ENCODE measurements at regions not wholly inside any gene's neighbourhood (a gene's known extent, or its start where the extent isn't known, plus 50 kb on each side); places are given as distances from the start of the nearest gene placed in this dataset.

DNA sequence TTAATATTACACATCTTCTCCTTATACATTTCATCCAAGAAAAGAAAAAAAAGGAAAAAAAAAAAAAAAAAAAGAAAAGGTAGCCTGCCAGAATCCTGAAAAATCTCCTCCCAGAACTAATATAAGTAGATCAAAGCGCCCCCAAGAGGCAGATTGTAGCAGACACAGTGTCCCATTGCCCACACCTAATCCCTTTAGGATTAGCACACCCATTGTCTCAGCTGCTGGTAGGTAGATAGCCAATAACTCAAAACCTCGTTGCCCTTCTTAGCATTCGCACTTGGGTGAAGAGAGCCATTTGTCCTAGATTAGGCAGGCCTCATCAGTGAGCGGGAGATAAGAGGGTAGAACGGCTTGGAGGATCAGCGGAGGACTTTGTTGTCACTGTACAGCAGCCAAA is 100.2 kb upstream of the SORCS1 start:
- no peak for DNase-seq (ENCODE audit: low read depth in 2 of 2)
- H4K20me1 ChIP-seq (ENCODE audit: control insufficient read depth, extremely low read depth, insufficient read depth, low read length), result no peaks in the 10 kb centered on the region
- TF ChIP-seq EZH2 (IDR thresholded peaks at IDR 0.05; ENCODE audit: low read length, missing control alignments), result no peak
- no peak for TF ChIP-seq CTCF (conservative IDR thresholded peaks at IDR 0.05 in 1 of 2, IDR thresholded peaks at IDR 0.05 in 1 of 2; ENCODE audit: low read depth in 1 of 2, low read length in 2 of 2)
- H3K9ac ChIP-seq (ENCODE audit: insufficient read depth, low read length), result no peak overlapping the region
- H3K4me2 ChIP-seq (ENCODE audit: extremely low read depth, insufficient read depth, low read length), result no peak overlapping the region
- H3K36me3 ChIP-seq (ENCODE audit: control insufficient read depth, insufficient read depth, low read length), result no peaks in the 10 kb centered on the region
- no peaks in the 10 kb centered on the region for H3K4me1 ChIP-seq (ENCODE audit: control insufficient read depth, extremely low read depth, insufficient read depth, low read length)
- no peaks in the 10 kb centered on the region for H3K27me3 ChIP-seq (ENCODE audit: control insufficient read depth, insufficient read depth, low read length)
- H2AFZ ChIP-seq (ENCODE audit: low read length), result no peak overlapping the region
- no peak overlapping the region for H3K27ac ChIP-seq (ENCODE audit: insufficient read depth, low read length)
- no peak overlapping the region for H3K4me3 ChIP-seq (replicated peaks in 1 of 4; ENCODE audit: control extremely low read depth in 1 of 4, insufficient read depth in 1 of 4, low read depth in 3 of 4, low read length in 4 of 4)
- no peaks in the 10 kb centered on the region for H3K9me3 ChIP-seq (ENCODE audit: control insufficient read depth, insufficient read depth, low read depth, low read length)
- H3K79me2 ChIP-seq (ENCODE audit: control insufficient read depth, insufficient read depth, low read length), result no peaks in the 10 kb centered on the region

GRCh38 chr10:107244122-107244521 is 79.6 kb upstream of the SORCS1 start:
- Histone ChIP-seq H2AFZ (ENCODE audit: low read length) (no peak overlapping the region), H3K4me3 (replicated peaks in 1 of 4; ENCODE audit: control extremely low read depth in 1 of 4, insufficient read depth in 1 of 4, low read depth in 3 of 4, low read length in 4 of 4) (no peak overlapping the region), H3K9ac (ENCODE audit: insufficient read depth, low read length) (no peak overlapping the region), H3K9me3 (ENCODE audit: control insufficient read depth, insufficient read depth, low read depth, low read length) (no peaks in the 10 kb centered on the region), H3K27ac (ENCODE audit: insufficient read depth, low read length) (no peak overlapping the region), H3K4me1 (ENCODE audit: control insufficient read depth, extremely low read depth, insufficient read depth, low read length) (no peaks in the 10 kb centered on the region), H3K79me2 (ENCODE audit: control insufficient read depth, insufficient read depth, low read length) (no peaks in the 10 kb centered on the region), H4K20me1 (ENCODE audit: control insufficient read depth, extremely low read depth, insufficient read depth, low read length) (no peaks in the 10 kb centered on the region), H3K4me2 (ENCODE audit: extremely low read depth, insufficient read depth, low read length) (no peak overlapping the region), H3K36me3 (ENCODE audit: control insufficient read depth, insufficient read depth, low read length) (no peaks in the 10 kb centered on the region), H3K27me3 (ENCODE audit: control insufficient read depth, insufficient read depth, low read length) (no peaks in the 10 kb centered on the region)
- TF ChIP-seq EZH2 (IDR thresholded peaks at IDR 0.05; ENCODE audit: low read length, missing control alignments) (no peak), CTCF (conservative IDR thresholded peaks at IDR 0.05 in 1 of 2, IDR thresholded peaks at IDR 0.05 in 1 of 2; ENCODE audit: low read depth in 1 of 2, low read length in 2 of 2) (no peak)
- DNase-seq (ENCODE audit: low read depth in 2 of 2), result no peak

- no peak for DNase-seq (ENCODE audit: low read depth in 2 of 2)
- Histone ChIP-seq H4K20me1 (ENCODE audit: control insufficient read depth, extremely low read depth, insufficient read depth, low read length) (no peaks in the 10 kb centered on the region), H3K4me1 (ENCODE audit: control insufficient read depth, extremely low read depth, insufficient read depth, low read length) (no peaks in the 10 kb centered on the region), H3K4me3 (replicated peaks in 1 of 4; ENCODE audit: control extremely low read depth in 1 of 4, insufficient read depth in 1 of 4, low read depth in 3 of 4, low read length in 4 of 4) (no peak overlapping the region), H3K79me2 (ENCODE audit: control insufficient read depth, insufficient read depth, low read length) (no peaks in the 10 kb centered on the region), H3K27me3 (ENCODE audit: control insufficient read depth, insufficient read depth, low read length) (no peaks in the 10 kb centered on the region), H3K36me3 (ENCODE audit: control insufficient read depth, insufficient read depth, low read length) (no peaks in the 10 kb centered on the region), H3K27ac (ENCODE audit: insufficient read depth, low read length) (no peak overlapping the region), H3K9ac (ENCODE audit: insufficient read depth, low read length) (no peak overlapping the region), H2AFZ (ENCODE audit: low read length) (no peak overlapping the region), H3K9me3 (ENCODE audit: control insufficient read depth, insufficient read depth, low read depth, low read length) (no peaks in the 10 kb centered on the region), H3K4me2 (ENCODE audit: extremely low read depth, insufficient read depth, low read length) (no peak overlapping the region)
- TF ChIP-seq CTCF (conservative IDR thresholded peaks at IDR 0.05 in 1 of 2, IDR thresholded peaks at IDR 0.05 in 1 of 2; ENCODE audit: low read depth in 1 of 2, low read length in 2 of 2), result no peak
- no peak for TF ChIP-seq EZH2 (IDR thresholded peaks at IDR 0.05; ENCODE audit: low read length, missing control alignments)
Measured at GRCh38 chr10:107238275-107238674, 73.8 kb upstream of the SORCS1 start.

Measured in fibroblast of lung (primary cell).